ENCODE measurements at regions not wholly inside any gene's neighbourhood (a gene's known extent, or its start where the extent isn't known, plus 50 kb on each side); places are given as distances from the start of the nearest gene placed in this dataset.
"Not testable (repeated sequence)": the region's sequence is repeated elsewhere in the genome, so short reads cannot be mapped to it uniquely, and the experiment has no call there.

DNA sequence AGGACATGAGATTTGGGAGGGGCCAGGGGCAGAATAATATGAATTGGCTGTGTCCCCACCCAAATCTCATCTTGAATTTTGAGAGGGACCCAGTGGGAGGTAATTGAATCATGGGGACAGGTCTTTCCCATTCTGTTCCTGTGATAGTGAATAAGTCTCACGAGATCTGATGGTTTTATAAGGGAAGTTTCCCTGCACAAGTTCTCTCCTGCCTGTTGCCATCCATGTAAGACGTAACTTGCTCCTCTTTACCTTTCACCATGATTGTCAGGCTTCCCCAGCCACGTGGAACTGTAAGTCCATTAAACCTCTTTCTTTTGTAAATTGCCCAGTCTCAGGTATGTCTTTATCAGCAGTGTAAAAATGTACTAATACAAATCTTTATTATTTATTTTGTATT is 452.8 kb upstream of the MGAT4C start:
- not testable (repeated sequence) for TF ChIP-seq YY1 (IDR thresholded peaks at IDR 0.05; ENCODE audit: insufficient read depth, insufficient read length); ZNF274 (IDR thresholded peaks at IDR 0.05; ENCODE audit: low read depth, low read length)
